MM.1S (cell line): ENCODE measurements at regions not wholly inside any gene's neighbourhood (a gene's known extent, or its start where the extent isn't known, plus 50 kb on each side); places are given as distances from the start of the nearest gene placed in this dataset.
"Not testable (repeated sequence)": the region's sequence is repeated elsewhere in the genome, so short reads cannot be mapped to it uniquely, and the experiment has no call there.

ENCODE experiments used
- EZH2 ChIP-seq: fragments of 300-600 bp; sonication (generic); optimal IDR thresholded peaks from 2 replicates; pipeline ENCODE3; 2017; ENCODE audit warnings: low read depth, mild to moderate bottlenecking, antibody characterized with exemption, low read length, mixed read lengths
- TF ChIP-seq, protein P1 (sequence below): fragments of 300-600 bp; sonication (generic); IDR thresholded peaks from 2 replicates; pipeline ENCODE4 v1.5.1; 2016; ENCODE audit warnings: antibody characterized with exemption, low read length, mixed read lengths

DNA sequence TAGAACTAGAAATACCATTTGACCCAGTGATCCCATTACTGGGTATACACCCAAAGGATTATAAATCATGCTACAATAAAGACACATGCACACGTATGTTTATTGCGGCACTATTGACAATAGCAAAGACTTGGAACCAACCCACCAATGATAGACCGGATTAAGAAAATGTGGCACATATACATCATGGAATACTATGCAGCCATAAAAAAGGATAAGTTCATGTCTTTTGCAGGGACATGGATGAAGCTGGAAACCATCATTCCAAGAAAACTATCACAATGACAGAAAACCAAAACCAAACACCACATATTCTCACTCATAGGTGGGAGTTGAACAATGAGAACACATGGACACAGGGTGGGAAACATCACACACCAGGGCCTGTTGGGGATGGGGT is 85.0 kb downstream of the IGLL5 start:
- not testable (repeated sequence) for TF ChIP-seq EZH2
- TF ChIP-seq, protein P1, sequence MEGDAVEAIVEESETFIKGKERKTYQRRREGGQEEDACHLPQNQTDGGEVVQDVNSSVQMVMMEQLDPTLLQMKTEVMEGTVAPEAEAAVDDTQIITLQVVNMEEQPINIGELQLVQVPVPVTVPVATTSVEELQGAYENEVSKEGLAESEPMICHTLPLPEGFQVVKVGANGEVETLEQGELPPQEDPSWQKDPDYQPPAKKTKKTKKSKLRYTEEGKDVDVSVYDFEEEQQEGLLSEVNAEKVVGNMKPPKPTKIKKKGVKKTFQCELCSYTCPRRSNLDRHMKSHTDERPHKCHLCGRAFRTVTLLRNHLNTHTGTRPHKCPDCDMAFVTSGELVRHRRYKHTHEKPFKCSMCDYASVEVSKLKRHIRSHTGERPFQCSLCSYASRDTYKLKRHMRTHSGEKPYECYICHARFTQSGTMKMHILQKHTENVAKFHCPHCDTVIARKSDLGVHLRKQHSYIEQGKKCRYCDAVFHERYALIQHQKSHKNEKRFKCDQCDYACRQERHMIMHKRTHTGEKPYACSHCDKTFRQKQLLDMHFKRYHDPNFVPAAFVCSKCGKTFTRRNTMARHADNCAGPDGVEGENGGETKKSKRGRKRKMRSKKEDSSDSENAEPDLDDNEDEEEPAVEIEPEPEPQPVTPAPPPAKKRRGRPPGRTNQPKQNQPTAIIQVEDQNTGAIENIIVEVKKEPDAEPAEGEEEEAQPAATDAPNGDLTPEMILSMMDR = not testable (repeated sequence)
